Caco-2 (cell line): ENCODE measurements at regions not wholly inside any gene's neighbourhood (a gene's known extent, or its start where the extent isn't known, plus 50 kb on each side); places are given as distances from the start of the nearest gene placed in this dataset.
"Not testable (repeated sequence)": the region's sequence is repeated elsewhere in the genome, so short reads cannot be mapped to it uniquely, and the experiment has no call there.

ENCODE experiments used
- BruUV-seq: library from RNA; stranded (reverse); fragments of 400-500 nt; replicated peaks from 2 replicates; lab custom pipeline; 2021; lab: Mats Ljungman, UMichigan
- CTCF ChIA-PET: fragments of 300-600 bp; sonication (Branson Sonifier 250); formaldehyde crosslinking; loops from one replicate; lab custom pipeline; 2022; ENCODE audit warnings: antibody characterized with exemption; lab: Charles Lee
- POLR2A ChIA-PET: fragments of 300-600 bp; sonication (Branson Sonifier 250); formaldehyde crosslinking; loops from one replicate; lab custom pipeline; 2022; ENCODE audit warnings: antibody characterized with exemption; lab: Charles Lee
- DNase-seq, 2 experiments: peaks; one replicate each; pipeline versions ENCODE4 v3.0.0 to v3.0.0-alpha.2; 2020 to 2022
- H3K27me3 ChIP-seq: replicated peaks from 2 replicates; pipeline ENCODE4 v1.6.0; 2011; ENCODE audit warnings: low read length; ENCODE audit not compliant: control insufficient read depth, insufficient read depth
- H3K36me3 ChIP-seq: 2 replicates; pipeline ENCODE4 v1.5.1; 2011; ENCODE audit warnings: low read length; ENCODE audit not compliant: control insufficient read depth, insufficient read depth
- H3K4me1 ChIP-seq: fragments of 250-450 bp; sonication (Bioruptor Pico); 2 replicates; pipeline ENCODE4 v1.5.1; 2020; ENCODE audit warnings: mild to moderate bottlenecking
- H3K4me3 ChIP-seq: 2 replicates; pipeline ENCODE4 v1.5.1; 2011; ENCODE audit warnings: low read depth, mild to moderate bottlenecking, control low read depth, low read length
- H3K9me3 ChIP-seq: fragments of 250-450 bp; sonication (Bioruptor Pico); 2 replicates; pipeline ENCODE4 v1.5.1; 2020; ENCODE audit warnings: mild to moderate bottlenecking, moderate library complexity
- H3K27ac Mint-ChIP-seq: one replicate; pipeline ENCODE4 v1.8.0; 2022; ENCODE audit warnings: mixed read lengths; ENCODE audit not compliant: unreplicated experiment
- H3K27me3 Mint-ChIP-seq: one replicate; pipeline ENCODE4 v1.8.0; 2022; ENCODE audit warnings: mixed read lengths; ENCODE audit not compliant: insufficient read depth, unreplicated experiment
- H3K36me3 Mint-ChIP-seq: one replicate; pipeline ENCODE4 v1.8.0; 2022; ENCODE audit warnings: mild to moderate bottlenecking, mixed read lengths; ENCODE audit not compliant: insufficient read depth, unreplicated experiment
- H3K4me1 Mint-ChIP-seq: one replicate; pipeline ENCODE4 v1.8.0; 2022; ENCODE audit warnings: low read depth, mixed read lengths; ENCODE audit not compliant: unreplicated experiment
- H3K4me3 Mint-ChIP-seq: one replicate; pipeline ENCODE4 v1.8.0; 2022; ENCODE audit warnings: mild to moderate bottlenecking, moderate library complexity, mixed read lengths; ENCODE audit not compliant: unreplicated experiment
- H3K9me3 Mint-ChIP-seq: one replicate; pipeline ENCODE4 v1.8.0; 2022; ENCODE audit warnings: mixed read lengths; ENCODE audit not compliant: unreplicated experiment
- intact Hi-C: fragments of 100-400 bp; cut with micrococcal nuclease; formaldehyde crosslinking; loops from one replicate; pipeline ENCODE4 v1.10.0; 2022; ENCODE audit not compliant: unreplicated experiment

GRCh38 chr4:49126858-49127257 is 140.8 kb downstream of the CWH43 start:
- CTCF ChIA-PET, result not testable (repeated sequence)

GRCh38 chr4:49129385-49129784 is 143.3 kb downstream of the CWH43 start:
- H3K4me3 ChIP-seq, H3K27me3 Mint-ChIP-seq, CTCF ChIA-PET, H3K4me1 ChIP-seq, H3K36me3 ChIP-seq, H3K4me3 Mint-ChIP-seq, H3K27ac Mint-ChIP-seq, H3K27me3 ChIP-seq, H3K9me3 ChIP-seq, H3K4me1 Mint-ChIP-seq, BruUV-seq, H3K36me3 Mint-ChIP-seq, intact Hi-C loops, DNase-seq, POLR2A ChIA-PET: not testable (repeated sequence)
- peaks cover 32% of the 10 kb centered on the region for H3K9me3 Mint-ChIP-seq

More at GRCh38 chr4:49126858-49127257, 140.8 kb downstream of the CWH43 start:
- BruUV-seq, H3K4me1 Mint-ChIP-seq, H3K4me1 ChIP-seq, intact Hi-C loops, H3K36me3 ChIP-seq, POLR2A ChIA-PET, H3K4me3 Mint-ChIP-seq, H3K9me3 ChIP-seq, H3K36me3 Mint-ChIP-seq, H3K27ac Mint-ChIP-seq, DNase-seq, H3K4me3 ChIP-seq, H3K27me3 Mint-ChIP-seq, H3K27me3 ChIP-seq: not testable (repeated sequence)
- peaks cover 30% of the 10 kb centered on the region for H3K9me3 Mint-ChIP-seq

- CTCF ChIA-PET, H3K4me3 Mint-ChIP-seq, H3K27ac Mint-ChIP-seq, H3K4me1 Mint-ChIP-seq, H3K36me3 Mint-ChIP-seq, DNase-seq, BruUV-seq, H3K36me3 ChIP-seq, H3K4me3 ChIP-seq, H3K4me1 ChIP-seq, POLR2A ChIA-PET, H3K27me3 Mint-ChIP-seq, H3K9me3 ChIP-seq, intact Hi-C loops, H3K27me3 ChIP-seq: not testable (repeated sequence)
- H3K9me3 Mint-ChIP-seq, result peaks cover 32% of the 10 kb centered on the region
Measured at GRCh38 chr4:49129870-49130269, 143.8 kb downstream of the CWH43 start.

- H3K4me3 ChIP-seq, CTCF ChIA-PET, H3K36me3 Mint-ChIP-seq, H3K4me1 Mint-ChIP-seq, POLR2A ChIA-PET, intact Hi-C loops, H3K4me3 Mint-ChIP-seq, H3K36me3 ChIP-seq, H3K27me3 ChIP-seq, H3K27me3 Mint-ChIP-seq, H3K27ac Mint-ChIP-seq, H3K4me1 ChIP-seq, BruUV-seq, H3K9me3 ChIP-seq, DNase-seq: not testable (repeated sequence)
- H3K9me3 Mint-ChIP-seq, result peaks cover 32% of the 10 kb centered on the region
Measured at GRCh38 chr4:49130724-49131123, 144.6 kb downstream of the CWH43 start.

GRCh38 chr4:49137043-49137442 is 151.0 kb downstream of the CWH43 start:
- intact Hi-C loops, H3K27ac Mint-ChIP-seq, H3K27me3 Mint-ChIP-seq, H3K9me3 ChIP-seq, CTCF ChIA-PET, H3K4me3 Mint-ChIP-seq, BruUV-seq, H3K4me1 Mint-ChIP-seq, DNase-seq, H3K4me3 ChIP-seq, POLR2A ChIA-PET, H3K4me1 ChIP-seq, H3K36me3 Mint-ChIP-seq, H3K36me3 ChIP-seq, H3K27me3 ChIP-seq: not testable (repeated sequence)
- peaks cover 18% of the 10 kb centered on the region for H3K9me3 Mint-ChIP-seq

- H3K4me3 ChIP-seq, BruUV-seq, H3K36me3 Mint-ChIP-seq, CTCF ChIA-PET, H3K27me3 Mint-ChIP-seq, H3K36me3 ChIP-seq, H3K4me3 Mint-ChIP-seq, H3K27me3 ChIP-seq, POLR2A ChIA-PET, DNase-seq, H3K9me3 ChIP-seq, H3K4me1 Mint-ChIP-seq, H3K27ac Mint-ChIP-seq, H3K4me1 ChIP-seq, intact Hi-C loops: not testable (repeated sequence)
- peaks cover 22% of the 10 kb centered on the region for H3K9me3 Mint-ChIP-seq
Measured at GRCh38 chr4:49137961-49138360, 151.9 kb downstream of the CWH43 start.

- DNase-seq, H3K4me1 ChIP-seq, intact Hi-C loops, H3K27ac Mint-ChIP-seq, H3K4me1 Mint-ChIP-seq, POLR2A ChIA-PET, H3K4me3 Mint-ChIP-seq, H3K27me3 ChIP-seq, H3K36me3 Mint-ChIP-seq, H3K4me3 ChIP-seq, CTCF ChIA-PET, H3K27me3 Mint-ChIP-seq, H3K36me3 ChIP-seq, H3K9me3 ChIP-seq, BruUV-seq: not testable (repeated sequence)
- peaks cover 31% of the 10 kb centered on the region for H3K9me3 Mint-ChIP-seq
Measured at GRCh38 chr4:49138818-49139217, 152.7 kb downstream of the CWH43 start.
